ENCODE measurements at regions not wholly inside any gene's neighbourhood (a gene's known extent, or its start where the extent isn't known, plus 50 kb on each side); places are given as distances from the start of the nearest gene placed in this dataset.

- in situ Hi-C loops (cut with HindIII; ENCODE audit: extremely low pct_ligation_motif_present, low pct_unique_long_range_greater_than_20kb) = no loop called here
- WGBS (ENCODE audit: low lambda C conversion rate) = 5% methylated on average over 8 of the region's 13 CpGs
- CTCF ChIA-PET (ENCODE audit: low intra/inter-chr PET ratio, low total read pairs) = no interaction called here
- Histone ChIP-seq H4K20me1 (ENCODE audit: insufficient read depth, low read length) (no peaks in the 10 kb centered on the region), H3K79me2 (ENCODE audit: insufficient read depth, low read length) (no peaks in the 10 kb centered on the region), H3K4me1 (ENCODE audit: insufficient read depth, low read length) (no peaks in the 10 kb centered on the region), H3K4me3 (replicated peaks in 1 of 3; ENCODE audit: insufficient read depth in 1 of 3, low read depth in 2 of 3, low read length in 3 of 3) (no peak overlapping the region), H3K27ac (ENCODE audit: extremely low read length, insufficient read depth, low read length) (no peak overlapping the region), H2AFZ (ENCODE audit: low read length) (no peak overlapping the region), H3K9me3 (ENCODE audit: low read length) (peaks cover 10% of the 10 kb centered on the region), H3K36me3 (replicated peaks in 1 of 2; ENCODE audit: control insufficient read depth in 1 of 2, insufficient read depth in 2 of 2, low read length in 2 of 2) (no peaks in the 10 kb centered on the region), H3K4me2 (ENCODE audit: low read depth, low read length) (no peak overlapping the region), H3K27me3 (ENCODE audit: control insufficient read depth in 1 of 2, insufficient read depth in 2 of 2, low read length in 2 of 2) (peaks cover 5 to 45% of the 10 kb centered on the region in 2 experiments; a peak in 4 of 5 replicates), H3K9ac (ENCODE audit: insufficient read depth, low read depth, low read length) (no peak overlapping the region)
- intact Hi-C loops (cut with micrococcal nuclease; ENCODE audit: unreplicated experiment) = no loop called here
- TF ChIP-seq FIP1L1 (IDR thresholded peaks at IDR 0.05; ENCODE audit: borderline replicate concordance, insufficient read depth, low read depth, low read length) (no peak), MNT (IDR thresholded peaks at IDR 0.05) (peak; percentile 38)
- no peak for ATAC-seq
- DNase-seq (ENCODE audit: low spot score) = no peak
- BruUV-seq (replicated peaks) = no TSS peak
- POLR2A ChIA-PET = no interaction called here
- FAIRE-seq = no peak
Observed at GRCh38 chr22:49705972-49706352, 121.7 kb downstream of the BRD1 start.

- ChIA-PET POLR2A (no interaction called here), CTCF (ENCODE audit: low intra/inter-chr PET ratio, low total read pairs) (no interaction called here)
- in situ Hi-C loops (cut with HindIII; ENCODE audit: extremely low pct_ligation_motif_present, low pct_unique_long_range_greater_than_20kb) (no loop called here), intact Hi-C loops (cut with micrococcal nuclease; ENCODE audit: unreplicated experiment) (no loop called here)
- no peak overlapping the region for H3K4me3 ChIP-seq (replicated peaks in 1 of 3; ENCODE audit: insufficient read depth in 1 of 3, low read depth in 2 of 3, low read length in 3 of 3)
- no peaks in the 10 kb centered on the region for H4K20me1 ChIP-seq (ENCODE audit: insufficient read depth, low read length)
- H3K9ac ChIP-seq (ENCODE audit: insufficient read depth, low read depth, low read length) = no peak overlapping the region
- BruUV-seq (replicated peaks) = no TSS peak
- H2AFZ ChIP-seq (ENCODE audit: low read length) = no peak overlapping the region
- H3K36me3 ChIP-seq (replicated peaks in 1 of 2; ENCODE audit: control insufficient read depth in 1 of 2, insufficient read depth in 2 of 2, low read length in 2 of 2) = no peaks in the 10 kb centered on the region
- DNase-seq (ENCODE audit: low spot score) = no peak
- H3K4me1 ChIP-seq (ENCODE audit: insufficient read depth, low read length) = no peaks in the 10 kb centered on the region
- no peaks in the 10 kb centered on the region for H3K79me2 ChIP-seq (ENCODE audit: insufficient read depth, low read length)
- H3K27me3 ChIP-seq (ENCODE audit: control insufficient read depth in 1 of 2, insufficient read depth in 2 of 2, low read length in 2 of 2) = peaks cover 5 to 50% of the 10 kb centered on the region in 2 experiments; a peak in 4 of 5 replicates
- H3K9me3 ChIP-seq (ENCODE audit: low read length) = peaks cover 10% of the 10 kb centered on the region
- H3K4me2 ChIP-seq (ENCODE audit: low read depth, low read length) = no peak overlapping the region
- 27% methylated on average over 13 of the region's 22 CpGs for WGBS (ENCODE audit: low lambda C conversion rate)
- TF ChIP-seq TBX2 (CRISPR knock-in tag; IDR thresholded peaks at IDR 0.05; ENCODE audit: borderline replicate concordance) (no peak), HNRNPLL (IDR thresholded peaks at IDR 0.05; ENCODE audit: low read depth, low read length, poor library complexity, severe bottlenecking) (peak; percentile 2)
- FAIRE-seq = no peak
- no peak overlapping the region for H3K27ac ChIP-seq (ENCODE audit: extremely low read length, insufficient read depth, low read length)
- no peak for ATAC-seq
Observed at GRCh38 chr22:49705216-49705971, 122.3 kb downstream of the BRD1 start.

Data from HepG2 (cell line).